AG09319 (cell line): ENCODE measurements at regions not wholly inside any gene's neighbourhood (a gene's known extent, or its start where the extent isn't known, plus 50 kb on each side); places are given as distances from the start of the nearest gene placed in this dataset.
"Not testable (repeated sequence)": the region's sequence is repeated elsewhere in the genome, so short reads cannot be mapped to it uniquely, and the experiment has no call there.

Experiments used
- DNase-seq: peaks from one replicate; pipeline ENCODE4 v3.0.0-alpha.2; 2010; ENCODE audit warnings: low read depth; ENCODE audit errors: extremely low read depth
- CTCF ChIP-seq: IDR thresholded peaks from 2 replicates; pipeline ENCODE4 v1.5.1; 2011; ENCODE audit warnings: low read depth, mild to moderate bottlenecking, inconsistent platforms, low read length, moderate library complexity

- no peak for TF ChIP-seq CTCF
- no peak for DNase-seq
These were observed 94.3 kb upstream of the GNAI1 start for GRCh38 chr7:80040335-80040734.

- no peak; the same call in 1 of the 2 replicates for TF ChIP-seq CTCF
These were observed 95.3 kb upstream of the GNAI1 start for GRCh38 chr7:80039251-80039884.

GRCh38 chr7:80037689-80038088, 96.9 kb upstream of the GNAI1 start:
- no peak for TF ChIP-seq CTCF

More at GRCh38 chr7:80039251-80039884, 95.3 kb upstream of the GNAI1 start:
- DNase-seq: no peak

GRCh38 chr7:80036107-80036506, 98.5 kb upstream of the GNAI1 start:
- TF ChIP-seq CTCF: no peak
- DNase-seq: no peak

More at GRCh38 chr7:80037689-80038088, 96.9 kb upstream of the GNAI1 start:
- no peak for DNase-seq

GRCh38 chr7:80028717-80029116, 105.9 kb upstream of the GNAI1 start:
- no peak for TF ChIP-seq CTCF
- no peak for DNase-seq

GRCh38 chr7:80027611-80028173, 106.9 kb upstream of the GNAI1 start:
- DNase-seq: no peak
- no peak for TF ChIP-seq CTCF

GRCh38 chr7:80026766-80027165, 107.9 kb upstream of the GNAI1 start:
- DNase-seq: no peak
- TF ChIP-seq CTCF: no peak

- DNase-seq: not testable (repeated sequence)
These were observed 114.4 kb upstream of the GNAI1 start for GRCh38 chr7:80020277-80020676.

GRCh38 chr7:80019809-80020207, 114.8 kb upstream of the GNAI1 start:
- not testable (repeated sequence) for DNase-seq
